HT-29 (cell line): ENCODE measurements at regions not wholly inside any gene's neighbourhood (a gene's known extent, or its start where the extent isn't known, plus 50 kb on each side); places are given as distances from the start of the nearest gene placed in this dataset.
"Not testable (repeated sequence)": the region's sequence is repeated elsewhere in the genome, so short reads cannot be mapped to it uniquely, and the experiment has no call there.

ENCODE experiments used
- DNase-seq: peaks from one replicate; pipeline ENCODE4 v3.0.0-alpha.2; 2015; ENCODE audit warnings: low spot score

DNA sequence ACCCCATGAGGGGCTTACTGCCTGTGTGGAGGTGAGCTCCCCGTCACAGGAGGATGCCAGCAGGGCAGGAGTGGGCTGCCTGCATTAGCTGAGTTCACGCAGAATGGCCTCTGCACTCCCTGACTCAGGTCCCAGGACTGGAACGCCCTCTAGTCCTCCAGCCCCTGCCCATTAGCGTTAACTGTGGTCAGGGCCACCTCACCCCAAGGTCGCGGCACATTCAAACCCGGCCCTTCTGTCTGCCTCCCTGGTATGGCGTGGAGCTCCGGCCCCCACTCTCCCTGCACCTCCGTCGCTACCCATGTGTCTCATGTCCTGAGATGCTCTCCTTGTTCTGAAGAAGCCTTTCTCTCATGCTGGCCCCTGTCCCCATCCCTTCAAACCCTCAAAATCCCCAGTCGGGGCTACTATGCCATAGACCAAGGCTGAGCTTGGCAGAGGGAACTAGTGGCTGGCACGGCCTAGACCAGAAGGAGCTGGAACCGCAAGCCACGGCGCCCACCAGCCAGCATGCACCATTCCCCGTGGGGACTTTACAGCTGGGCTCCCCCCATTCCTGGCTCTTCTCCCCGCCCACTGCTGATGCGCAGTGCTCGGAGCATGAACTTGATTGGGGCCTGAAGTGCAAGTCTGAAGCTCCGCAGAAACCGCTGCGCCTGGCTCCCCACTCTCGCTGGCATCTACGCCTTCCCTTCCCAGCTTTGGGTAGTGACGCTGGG lies 79.5 kb upstream of the RTL6 start:
- no peak for DNase-seq

DNA sequence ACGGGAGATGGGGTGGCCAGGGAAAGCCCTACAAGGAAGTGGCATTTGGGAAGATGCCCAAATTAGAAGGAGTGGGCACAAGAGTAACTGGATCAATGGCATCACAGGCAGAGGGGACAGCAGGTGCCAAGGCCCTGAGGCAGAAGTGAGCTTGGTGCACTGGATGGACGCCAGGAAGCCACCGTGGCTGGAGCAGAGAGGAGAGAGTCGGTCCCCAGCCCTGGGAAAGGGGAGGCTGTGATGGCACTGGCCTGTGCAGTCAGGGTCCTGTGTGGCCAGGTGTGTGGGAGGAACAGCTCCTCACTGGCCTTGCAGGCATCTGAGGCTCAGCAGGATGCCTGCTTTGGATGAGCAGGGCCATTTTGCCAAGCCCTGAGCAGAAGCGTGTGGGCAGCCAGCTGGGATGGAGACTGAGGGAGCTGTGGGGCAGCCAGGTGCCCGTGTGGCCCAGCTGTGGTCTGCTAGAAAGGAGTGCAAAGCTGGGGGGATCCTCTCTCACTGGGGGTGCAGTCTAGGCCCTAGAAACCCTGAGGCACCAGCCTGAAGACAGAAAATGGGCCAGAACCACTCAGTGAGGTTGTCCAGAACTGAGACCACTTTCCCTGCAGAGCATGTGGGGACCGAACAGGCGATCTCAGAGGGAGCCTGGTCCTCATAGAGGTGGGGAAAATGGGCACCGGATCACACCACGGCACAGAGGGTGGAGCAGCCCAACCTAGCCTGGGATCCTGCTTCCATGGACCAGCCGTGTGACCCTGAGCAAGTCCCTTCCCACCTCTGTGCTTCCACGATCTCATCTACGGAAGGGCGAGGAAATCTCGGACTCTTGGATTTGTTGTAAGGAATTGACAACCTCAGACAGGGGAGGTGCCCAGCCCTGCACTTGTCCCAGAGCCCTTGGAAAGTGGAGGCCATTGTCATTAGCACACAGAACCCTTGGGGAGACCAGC lies 78.6 kb upstream of the RTL6 start:
- DNase-seq, result no peak

DNA sequence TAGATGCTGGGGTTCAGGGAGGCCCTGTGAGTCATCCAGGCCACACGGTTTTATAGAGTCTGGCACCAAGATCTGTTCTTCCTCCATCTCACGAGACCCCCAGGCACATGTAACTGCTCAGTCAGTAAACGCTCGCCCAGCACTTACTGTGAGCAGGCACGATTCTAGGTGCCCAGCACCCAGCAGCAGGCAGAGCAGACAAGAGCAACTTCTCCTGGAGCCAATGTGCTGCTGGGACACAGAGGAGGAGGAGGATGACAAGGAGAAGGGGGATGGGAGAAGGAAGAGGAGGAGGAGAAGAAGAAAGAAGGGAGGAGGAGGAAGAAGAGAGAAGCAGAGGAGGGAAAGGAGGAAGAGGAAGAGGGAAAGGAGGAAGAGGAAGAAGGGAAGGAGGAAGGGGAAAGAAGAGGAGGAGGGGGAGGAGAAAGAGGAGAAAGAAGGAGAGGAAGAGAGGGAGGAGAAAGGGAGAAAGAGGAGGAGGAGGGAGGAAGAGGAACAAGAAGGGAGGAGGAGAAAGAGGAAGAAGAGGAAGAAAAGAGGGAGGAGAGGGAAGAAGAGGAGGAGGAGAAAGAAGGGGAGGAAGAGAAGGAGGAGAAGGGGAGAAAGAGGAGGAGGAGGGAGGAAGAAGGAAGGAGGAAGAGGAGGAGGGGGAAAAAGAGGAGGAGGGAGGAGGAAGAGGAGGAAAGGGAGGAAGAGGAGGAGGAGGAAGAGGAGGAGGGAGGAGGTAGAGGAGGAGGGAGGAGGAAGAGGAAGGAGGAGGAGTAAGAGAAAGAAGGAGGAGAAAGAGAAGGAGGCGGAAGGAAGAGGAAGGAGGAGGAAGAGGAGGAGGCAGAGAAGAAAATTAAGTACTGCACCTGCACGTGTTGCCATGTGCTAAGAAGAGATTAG lies 77.6 kb upstream of the RTL6 start:
- no peak for DNase-seq

DNA sequence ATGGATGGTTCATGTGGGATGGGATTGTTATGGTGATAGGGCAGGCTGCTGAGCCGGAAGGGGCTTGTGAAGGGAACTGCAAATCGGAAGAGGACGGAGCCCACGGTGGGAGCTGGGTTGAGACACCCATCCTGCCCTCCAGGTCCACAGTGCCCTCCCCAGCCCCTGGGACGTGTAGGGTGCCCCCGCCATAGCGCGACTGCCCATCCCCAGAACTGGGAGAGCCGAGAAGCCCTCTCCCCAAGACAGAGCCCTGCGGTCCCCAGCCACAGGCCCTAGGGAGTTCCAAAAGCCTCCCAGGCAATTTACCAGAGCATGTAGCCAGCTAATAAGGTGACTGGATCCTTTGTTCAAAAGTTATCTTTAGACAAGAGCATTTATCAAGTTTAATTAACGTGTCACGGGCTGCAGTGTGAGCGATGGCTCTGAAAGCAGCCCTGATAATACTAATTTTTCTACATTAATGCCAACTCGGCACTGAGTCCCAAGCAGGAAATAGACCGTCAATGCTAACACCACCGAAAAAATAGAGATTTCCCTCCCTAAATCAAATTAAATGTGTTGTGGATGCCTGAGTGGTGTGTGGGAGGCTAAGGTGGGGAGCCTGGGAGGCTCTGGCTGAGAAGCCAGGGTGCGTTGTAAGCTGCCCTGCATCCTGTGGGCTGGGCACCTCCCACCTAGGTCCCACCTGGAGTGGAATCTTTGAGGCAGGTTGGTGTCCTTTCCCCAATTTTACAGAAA lies 76.8 kb upstream of the RTL6 start:
- no peak for DNase-seq

DNA sequence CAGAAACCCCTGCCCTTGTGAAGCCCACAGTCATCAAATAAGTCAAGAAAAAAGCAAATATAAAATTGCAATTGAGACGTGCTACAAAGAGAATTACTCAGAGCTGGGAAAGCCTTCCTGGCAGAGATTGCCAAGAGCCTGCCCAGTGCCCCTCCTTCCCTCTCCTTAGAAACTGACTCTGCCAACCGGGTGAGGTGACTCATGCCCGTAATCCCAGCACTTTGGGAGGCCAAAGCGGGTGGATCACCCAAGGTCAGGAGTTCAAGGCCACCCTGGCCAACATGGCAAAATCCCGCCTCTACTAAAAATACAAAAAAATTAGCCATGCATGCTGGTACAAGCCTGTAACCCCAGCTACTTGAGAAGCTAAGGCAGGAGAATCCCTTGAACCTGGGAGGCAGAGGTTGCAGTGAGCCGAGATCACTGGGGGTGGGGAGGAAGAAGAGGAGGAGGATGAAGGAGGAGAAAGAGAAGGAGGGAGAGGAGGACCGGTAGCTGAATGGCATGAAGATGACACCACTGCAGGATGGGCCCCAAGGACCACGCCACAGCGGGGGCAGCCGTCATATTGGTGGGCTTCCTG lies 76.1 kb upstream of the RTL6 start:
- no peak for DNase-seq

DNA sequence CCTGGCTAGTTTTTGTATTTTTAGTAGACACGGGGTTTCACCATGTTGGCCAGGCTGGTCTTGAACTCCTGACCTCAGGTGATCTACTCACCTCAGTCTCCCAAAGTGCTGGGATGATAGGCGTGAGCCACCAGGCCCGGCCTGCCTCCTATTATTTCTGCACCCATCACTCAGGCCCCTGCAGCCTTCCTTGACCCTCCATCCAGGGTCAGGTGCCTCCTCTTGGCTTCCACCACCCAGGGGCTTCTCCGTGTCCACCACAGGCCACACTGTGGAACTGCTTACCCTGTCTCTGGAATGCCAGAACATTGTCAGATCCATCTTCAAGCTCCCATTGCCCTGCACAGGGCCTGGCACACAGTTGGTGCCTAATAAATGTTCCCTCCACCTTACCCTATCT lies 75.4 kb upstream of the RTL6 start:
- DNase-seq, result no peak

DNA sequence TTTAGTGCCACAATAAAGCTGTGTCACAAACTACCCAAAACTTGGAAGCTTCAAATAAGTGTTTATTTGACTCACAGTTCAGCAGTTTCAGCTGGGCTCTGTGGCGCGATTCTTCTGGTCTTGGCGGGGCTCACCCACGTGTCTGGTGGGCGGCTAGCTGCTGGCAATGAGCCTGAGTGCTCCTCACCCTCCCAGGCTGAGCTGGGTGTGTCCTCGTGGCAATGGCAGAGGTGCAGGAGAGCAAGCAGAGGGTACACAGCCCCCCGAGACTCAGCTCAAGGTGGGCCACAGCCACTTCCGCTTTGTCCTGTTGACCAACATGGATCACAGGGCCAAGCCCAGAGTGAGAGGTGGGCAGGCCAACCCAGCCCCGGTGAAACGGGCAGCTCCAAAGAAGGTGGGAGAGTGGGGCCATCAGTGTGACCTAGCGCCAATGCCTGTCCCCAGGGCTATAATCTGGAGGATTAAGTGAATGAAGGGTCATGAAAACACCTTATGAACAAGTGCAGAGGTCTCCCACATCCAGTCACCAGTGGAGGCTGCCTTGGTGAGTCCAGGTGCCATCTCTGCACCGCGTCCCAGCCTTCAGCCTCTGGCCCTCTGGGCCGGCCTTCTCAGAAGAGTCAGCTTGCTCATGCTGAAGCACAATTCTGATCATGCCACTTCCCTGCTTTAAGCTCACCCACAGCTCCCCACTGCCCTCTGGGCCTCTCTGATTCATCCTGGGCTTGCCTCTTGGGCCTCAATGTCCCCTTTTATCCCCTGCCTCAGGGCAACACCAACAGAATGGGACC lies 74.6 kb upstream of the RTL6 start:
- no peak for DNase-seq

DNA sequence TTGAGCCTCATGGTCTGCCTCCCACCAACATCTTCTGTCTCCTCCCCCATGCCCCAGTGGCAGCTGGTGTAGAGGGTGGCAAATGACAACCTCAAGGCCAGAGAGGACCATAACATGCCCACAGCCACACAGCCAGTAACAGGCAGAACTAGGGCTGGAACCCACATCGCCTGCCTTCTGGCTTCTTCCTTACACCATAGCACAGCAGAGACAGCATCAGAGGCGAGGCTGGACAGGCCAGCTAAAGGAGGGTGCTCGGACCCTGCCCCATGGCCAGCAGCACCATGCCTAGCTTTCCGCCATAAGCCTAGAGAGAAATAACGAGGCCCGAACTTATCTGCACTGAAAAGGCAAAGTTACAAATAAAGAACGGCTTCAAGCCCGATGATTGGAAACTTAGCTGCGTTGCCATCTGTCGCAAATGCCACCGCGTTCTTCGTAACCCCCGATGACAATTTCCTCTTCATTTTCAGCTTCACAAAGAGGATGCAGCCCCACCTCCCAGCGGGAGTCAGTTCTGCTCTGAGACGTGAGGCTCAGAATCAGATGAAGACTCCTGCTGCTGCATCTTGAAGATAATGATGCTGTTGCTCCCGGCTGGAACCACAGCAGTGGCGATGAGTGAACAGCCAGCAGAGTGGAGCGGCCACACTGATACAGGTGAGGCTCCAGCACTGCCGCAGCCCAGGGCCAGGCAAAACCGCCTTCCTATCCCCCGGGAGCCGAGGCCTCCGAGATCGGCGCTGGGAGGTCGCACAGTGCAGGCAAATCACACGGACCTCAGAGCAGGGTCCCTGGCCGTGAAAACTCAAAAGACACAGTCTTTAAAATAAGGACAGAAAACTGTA lies 73.8 kb upstream of the RTL6 start:
- DNase-seq, result no peak

DNA sequence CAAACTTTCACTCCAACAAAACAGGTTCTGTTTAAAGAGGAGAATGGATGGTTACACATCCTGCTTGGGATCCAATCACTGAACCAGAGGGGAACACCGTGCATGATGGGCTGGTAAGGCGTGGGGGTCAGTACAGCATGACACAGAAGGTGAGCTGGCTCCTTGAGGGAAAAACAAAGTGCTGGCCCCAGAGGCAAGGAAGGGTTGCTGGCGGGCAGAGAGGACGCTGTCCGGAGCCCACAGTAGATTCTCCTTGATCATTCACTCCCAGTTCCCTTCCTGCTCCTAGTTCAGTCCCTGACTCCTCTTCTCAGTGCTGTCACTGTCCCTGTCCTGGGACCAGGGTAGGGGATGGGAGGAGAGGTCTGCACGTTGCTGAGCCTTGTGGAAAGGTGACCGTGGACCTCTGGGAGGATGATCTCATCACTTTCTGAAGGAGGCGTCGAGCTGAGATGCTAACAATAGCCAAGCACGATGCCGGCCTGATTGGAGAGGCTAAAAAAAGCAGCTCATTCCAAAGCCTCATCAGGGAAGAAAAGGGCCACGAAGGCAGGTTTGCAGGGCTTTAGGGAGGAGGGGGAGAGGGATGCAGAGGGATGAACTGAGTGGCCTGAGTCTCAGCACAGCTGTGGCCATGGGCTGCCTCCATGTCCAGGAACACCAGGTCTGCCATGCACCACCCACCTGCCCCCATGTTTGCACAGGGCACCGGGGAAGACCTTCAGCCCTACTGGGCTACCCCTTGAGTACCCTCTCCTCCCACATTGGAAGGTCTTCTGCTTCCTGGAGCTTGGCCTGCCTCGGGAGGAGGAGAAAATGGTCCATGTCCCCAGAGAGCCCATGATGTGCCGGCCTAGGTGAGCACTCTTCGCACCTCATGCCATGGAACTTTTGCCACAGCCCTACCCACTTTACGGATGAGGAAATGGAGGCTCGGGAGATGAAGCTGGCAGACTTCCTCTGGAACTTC lies 72.7 kb upstream of the RTL6 start:
- no peak for DNase-seq

DNA sequence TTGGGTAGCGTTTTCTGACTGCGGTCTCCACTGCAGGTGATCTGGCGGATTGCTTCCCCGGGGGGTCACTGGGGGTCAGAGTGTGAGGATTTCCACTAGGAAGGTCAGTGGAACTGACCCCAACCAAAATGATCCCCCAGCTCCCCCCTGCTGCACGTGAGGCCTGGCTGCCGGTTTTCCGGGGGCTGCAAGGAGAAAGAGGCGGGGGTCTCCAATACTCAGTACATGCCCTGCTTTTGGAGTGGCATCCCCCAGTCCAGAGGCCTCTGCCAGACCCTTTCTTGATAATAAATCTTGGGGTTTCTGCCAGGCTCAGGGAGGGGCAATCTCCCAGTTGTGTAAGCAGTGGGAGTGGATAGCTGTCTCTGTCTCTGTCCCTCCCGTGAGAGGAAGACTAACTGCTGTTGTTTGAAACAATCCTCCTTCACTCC lies 71.5 kb upstream of the RTL6 start:
- no peak for DNase-seq

DNA sequence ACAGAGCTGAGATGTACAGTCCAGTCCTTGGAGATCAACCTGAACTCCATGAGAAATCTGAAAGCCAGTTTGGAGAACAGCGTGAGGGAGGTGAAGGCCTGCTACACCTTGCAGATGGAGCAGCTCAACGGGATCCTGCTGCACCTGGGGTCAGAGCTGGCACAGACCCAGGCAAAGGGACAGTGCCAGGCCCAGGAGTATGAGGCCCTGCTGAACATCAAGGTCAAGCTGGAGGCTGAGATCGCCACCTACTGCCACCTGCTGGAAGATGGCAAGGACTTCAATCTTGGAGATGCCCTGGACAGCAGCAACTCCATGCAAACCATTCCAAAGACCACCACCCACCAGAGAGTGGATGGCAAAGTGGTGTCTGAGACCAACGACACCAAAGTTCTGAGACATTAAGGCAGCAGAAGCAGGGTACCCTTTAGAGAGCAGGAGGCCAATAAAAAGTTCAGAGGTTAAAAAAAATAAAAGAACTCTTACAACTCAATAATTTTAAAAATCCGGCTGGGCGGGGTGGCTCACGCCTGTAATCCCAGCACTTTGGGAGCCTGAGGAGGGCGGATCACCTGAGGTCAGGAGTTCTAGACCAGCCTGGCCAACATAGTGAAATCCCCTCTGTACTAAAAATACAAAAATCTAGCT lies 69.9 kb upstream of the RTL6 start:
- peak; percentile 42 for DNase-seq

DNA sequence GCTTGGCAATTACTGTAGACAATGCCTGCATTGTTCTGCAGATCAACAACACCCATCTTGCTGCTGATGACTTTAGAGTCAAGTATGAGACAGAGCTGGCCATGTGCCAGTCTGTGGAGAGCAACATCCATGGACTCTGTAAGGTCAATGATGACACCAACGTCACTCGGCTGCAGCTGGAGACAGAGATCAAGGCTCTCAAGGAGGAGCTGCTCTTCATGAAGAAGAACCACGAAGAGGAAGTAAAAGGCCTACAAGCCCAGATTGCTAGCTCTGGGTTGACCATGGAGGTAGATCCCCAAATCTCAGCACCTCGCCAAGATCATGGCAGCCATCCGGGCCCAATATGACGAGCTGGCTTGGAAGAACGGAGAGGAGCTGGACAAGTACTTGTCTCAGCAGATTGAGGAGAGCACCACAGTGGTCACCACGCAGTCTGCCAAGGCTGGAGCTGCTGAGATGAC lies 69.4 kb upstream of the RTL6 start:
- DNase-seq, result peak; percentile 2

DNA sequence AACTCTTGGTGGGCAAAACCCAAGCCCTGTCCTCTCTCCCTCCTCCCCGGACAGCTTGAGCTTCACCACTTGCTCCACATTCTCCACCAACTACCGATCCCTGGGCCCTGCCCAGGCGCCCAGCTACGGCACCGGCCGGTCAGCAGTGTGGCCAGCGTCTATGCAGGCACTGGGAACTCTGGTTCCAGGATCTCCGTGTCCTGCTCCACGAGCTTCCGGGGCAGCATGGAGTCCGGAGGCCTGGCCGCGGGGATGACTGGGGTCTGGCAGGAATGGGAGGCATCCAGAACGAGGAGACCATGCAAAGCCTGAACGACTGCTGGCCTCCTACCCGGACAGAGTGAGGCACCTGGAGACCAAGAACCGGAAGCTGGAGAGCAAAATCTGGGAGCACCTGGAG lies 68.9 kb upstream of the RTL6 start:
- DNase-seq, result no peak

DNA sequence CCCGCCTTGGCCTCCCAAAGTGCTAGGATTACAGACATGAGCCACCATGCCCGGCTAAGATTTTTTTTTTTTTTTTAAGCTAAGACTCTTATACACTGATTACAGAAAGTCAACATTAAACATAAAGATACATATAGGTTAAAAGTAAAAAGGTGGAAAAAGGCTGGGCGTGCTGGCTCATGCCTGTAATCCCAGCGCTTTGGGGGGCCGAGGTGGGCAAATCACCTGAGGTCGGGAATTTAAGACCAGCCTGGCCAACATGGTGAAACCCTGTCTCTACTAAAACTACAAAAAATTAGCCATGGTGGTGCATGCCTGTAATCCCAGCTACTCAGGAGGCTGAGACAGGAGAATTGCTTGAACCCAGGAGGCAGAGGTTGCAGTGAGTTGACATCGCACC lies 64.6 kb upstream of the RTL6 start:
- DNase-seq, result not testable (repeated sequence)

DNA sequence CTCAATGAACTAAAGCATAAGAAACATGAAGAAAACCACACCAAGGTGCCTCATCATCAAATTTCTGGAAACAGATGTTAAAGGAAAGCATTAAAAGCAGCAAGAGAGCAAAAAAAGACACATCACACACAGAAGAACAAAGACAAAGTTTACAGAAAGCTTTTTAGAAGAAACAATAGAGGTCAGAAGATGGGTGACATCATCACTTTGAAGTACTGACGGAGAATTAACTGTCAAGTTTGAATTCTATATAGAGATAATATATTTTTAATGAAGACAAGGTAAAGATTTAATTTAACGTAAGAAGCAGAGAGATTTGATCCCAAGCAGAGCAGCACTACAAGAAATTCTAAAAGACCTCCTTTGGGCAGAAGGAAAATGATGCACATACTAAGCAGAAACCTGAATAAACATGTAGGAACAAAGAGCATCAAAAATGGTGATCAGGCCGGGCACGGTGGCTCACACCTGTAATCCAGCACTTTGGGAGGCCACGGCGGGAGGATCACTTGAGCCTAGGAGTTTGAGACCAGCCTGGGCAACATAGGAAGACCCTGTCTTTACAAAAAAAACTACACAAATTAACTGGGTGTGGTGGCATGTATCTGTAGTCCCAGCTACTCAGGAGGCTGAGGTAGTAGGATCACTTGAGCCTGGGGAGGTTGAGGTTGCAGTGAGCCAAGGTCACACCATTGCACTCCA lies 63.3 kb upstream of the RTL6 start:
- DNase-seq, result no peak

DNA sequence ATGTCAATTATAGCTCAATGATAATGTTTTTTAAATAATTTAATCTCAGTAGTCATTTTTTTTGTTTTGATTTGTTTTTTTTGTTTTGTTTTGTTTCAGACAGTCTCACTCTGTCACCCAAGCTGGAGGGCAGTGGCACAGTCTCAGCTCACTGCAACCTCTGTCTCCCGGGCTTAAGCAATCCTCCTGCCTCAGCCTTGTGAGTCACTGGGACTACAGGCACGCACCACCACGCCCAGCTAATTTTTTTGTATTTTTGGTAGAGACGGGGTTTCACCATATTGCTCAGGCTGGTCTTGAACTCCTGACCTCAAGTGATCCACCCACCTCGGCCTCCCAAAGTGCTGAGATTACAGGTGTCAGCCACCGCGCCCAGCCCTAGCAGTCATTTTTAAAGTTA lies 60.6 kb upstream of the RTL6 start:
- not testable (repeated sequence) for DNase-seq

DNA sequence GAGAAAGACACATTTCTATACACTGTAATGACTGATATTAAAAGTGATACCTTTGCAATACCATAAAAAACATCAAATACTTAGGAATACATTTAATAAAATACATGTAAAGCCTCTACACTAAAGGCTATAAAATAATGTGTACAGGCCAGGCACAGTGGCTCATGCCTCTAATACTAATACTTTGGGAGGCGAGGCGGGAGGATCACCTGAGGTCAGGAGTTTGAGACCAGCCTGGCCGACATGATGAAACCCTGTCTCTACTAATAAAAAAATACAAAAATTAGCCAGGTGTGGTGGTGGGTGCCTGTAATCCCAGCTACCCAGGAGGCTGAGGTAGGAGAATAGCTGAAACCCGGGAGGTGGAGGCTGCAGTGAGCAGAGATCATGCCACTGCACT lies 59.8 kb upstream of the RTL6 start:
- DNase-seq, result not testable (repeated sequence)
